ENCODE measurements at regions not wholly inside any gene's neighbourhood (a gene's known extent, or its start where the extent isn't known, plus 50 kb on each side); places are given as distances from the start of the nearest gene placed in this dataset.
A peak's percentile ranks its signal among the peaks of the same experiment; 100 is the strongest.

GRCh38 chr14:45426685-45427282 lies 173.8 kb upstream of the MIS18BP1 start:
- peak in 1 of 3 experiments; percentile 14 for TF ChIP-seq CTCF (IDR thresholded peaks at IDR 0.05)
- no peak for TF ChIP-seq POLR2A (IDR thresholded peaks at IDR 0.05)
